ENCODE measurements at regions not wholly inside any gene's neighbourhood (a gene's known extent, or its start where the extent isn't known, plus 50 kb on each side); places are given as distances from the start of the nearest gene placed in this dataset.

DNA sequence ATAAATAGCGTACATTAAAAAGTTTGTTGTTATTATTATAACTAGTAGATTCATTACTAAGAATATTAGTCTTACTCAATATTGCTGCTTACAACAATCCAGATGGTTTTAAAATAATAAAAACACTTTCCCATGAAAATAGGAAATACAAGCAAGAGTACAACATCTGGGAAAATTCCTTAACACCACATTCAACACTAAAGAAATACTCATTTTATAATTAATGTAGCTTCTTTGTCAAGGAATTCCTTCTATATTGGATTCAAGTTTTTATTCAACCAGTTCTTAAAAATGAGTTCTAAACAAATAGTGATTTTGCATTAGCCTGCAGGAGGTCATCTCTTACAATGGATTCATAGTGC is 650.3 kb upstream of the SLC35B3 start:
- no peak overlapping the region for H3K4me3 Mint-ChIP-seq (ENCODE audit: low read depth, unreplicated experiment)
- H3K27ac Mint-ChIP-seq (ENCODE audit: unreplicated experiment): no peak overlapping the region
- TF ChIP-seq, protein P1, sequence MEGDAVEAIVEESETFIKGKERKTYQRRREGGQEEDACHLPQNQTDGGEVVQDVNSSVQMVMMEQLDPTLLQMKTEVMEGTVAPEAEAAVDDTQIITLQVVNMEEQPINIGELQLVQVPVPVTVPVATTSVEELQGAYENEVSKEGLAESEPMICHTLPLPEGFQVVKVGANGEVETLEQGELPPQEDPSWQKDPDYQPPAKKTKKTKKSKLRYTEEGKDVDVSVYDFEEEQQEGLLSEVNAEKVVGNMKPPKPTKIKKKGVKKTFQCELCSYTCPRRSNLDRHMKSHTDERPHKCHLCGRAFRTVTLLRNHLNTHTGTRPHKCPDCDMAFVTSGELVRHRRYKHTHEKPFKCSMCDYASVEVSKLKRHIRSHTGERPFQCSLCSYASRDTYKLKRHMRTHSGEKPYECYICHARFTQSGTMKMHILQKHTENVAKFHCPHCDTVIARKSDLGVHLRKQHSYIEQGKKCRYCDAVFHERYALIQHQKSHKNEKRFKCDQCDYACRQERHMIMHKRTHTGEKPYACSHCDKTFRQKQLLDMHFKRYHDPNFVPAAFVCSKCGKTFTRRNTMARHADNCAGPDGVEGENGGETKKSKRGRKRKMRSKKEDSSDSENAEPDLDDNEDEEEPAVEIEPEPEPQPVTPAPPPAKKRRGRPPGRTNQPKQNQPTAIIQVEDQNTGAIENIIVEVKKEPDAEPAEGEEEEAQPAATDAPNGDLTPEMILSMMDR (IDR thresholded peaks at IDR 0.05; ENCODE audit: unreplicated experiment): no peak
- no peaks in the 10 kb centered on the region for H3K4me1 Mint-ChIP-seq (ENCODE audit: low read depth, unreplicated experiment)
- intact Hi-C loops (cut with micrococcal nuclease; ENCODE audit: unreplicated experiment): no loop called here
- DNase-seq: no peak
- BruUV-seq (replicated peaks): no TSS peak
- H3K36me3 Mint-ChIP-seq (ENCODE audit: insufficient read depth, unreplicated experiment): no peaks in the 10 kb centered on the region
- H3K27me3 Mint-ChIP-seq (ENCODE audit: unreplicated experiment): no peaks in the 10 kb centered on the region
- CTCF ChIA-PET: no interaction called here
- no peaks in the 10 kb centered on the region for H3K9me3 Mint-ChIP-seq (ENCODE audit: low read depth, unreplicated experiment)

GRCh38 chr6:9085054-9085708 is 649.8 kb upstream of the SLC35B3 start:
- BruUV-seq (replicated peaks): no TSS peak
- H3K9me3 Mint-ChIP-seq (ENCODE audit: low read depth, unreplicated experiment): no peaks in the 10 kb centered on the region
- CTCF ChIA-PET: no interaction called here
- H3K36me3 Mint-ChIP-seq (ENCODE audit: insufficient read depth, unreplicated experiment): no peaks in the 10 kb centered on the region
- intact Hi-C loops (cut with micrococcal nuclease; ENCODE audit: unreplicated experiment): no loop called here
- no peak overlapping the region for H3K4me3 Mint-ChIP-seq (ENCODE audit: low read depth, unreplicated experiment)
- no peak overlapping the region for H3K27ac Mint-ChIP-seq (ENCODE audit: unreplicated experiment)
- TF ChIP-seq, protein P1 (IDR thresholded peaks at IDR 0.05; ENCODE audit: unreplicated experiment): no peak
- no peak for DNase-seq
- H3K27me3 Mint-ChIP-seq (ENCODE audit: unreplicated experiment): no peaks in the 10 kb centered on the region
- H3K4me1 Mint-ChIP-seq (ENCODE audit: low read depth, unreplicated experiment): no peaks in the 10 kb centered on the region

GRCh38 chr6:9083108-9083507 is 647.8 kb upstream of the SLC35B3 start:
- TF ChIP-seq, protein P1 (IDR thresholded peaks at IDR 0.05; ENCODE audit: unreplicated experiment): no peak
- Mint-ChIP-seq H3K27ac (ENCODE audit: unreplicated experiment) (no peak overlapping the region), H3K4me3 (ENCODE audit: low read depth, unreplicated experiment) (no peak overlapping the region), H3K9me3 (ENCODE audit: low read depth, unreplicated experiment) (no peaks in the 10 kb centered on the region), H3K4me1 (ENCODE audit: low read depth, unreplicated experiment) (no peaks in the 10 kb centered on the region), H3K27me3 (ENCODE audit: unreplicated experiment) (no peaks in the 10 kb centered on the region), H3K36me3 (ENCODE audit: insufficient read depth, unreplicated experiment) (no peaks in the 10 kb centered on the region)
- BruUV-seq (replicated peaks): no TSS peak
- intact Hi-C loops (cut with micrococcal nuclease; ENCODE audit: unreplicated experiment): no loop called here
- no peak for DNase-seq
- CTCF ChIA-PET: no interaction called here

GRCh38 chr6:9066726-9067125 is 631.4 kb upstream of the SLC35B3 start:
- H3K27ac Mint-ChIP-seq (ENCODE audit: unreplicated experiment): no peak overlapping the region
- TF ChIP-seq, protein P1 (IDR thresholded peaks at IDR 0.05; ENCODE audit: unreplicated experiment): no peak
- H3K4me3 Mint-ChIP-seq (ENCODE audit: low read depth, unreplicated experiment): no peak overlapping the region
- H3K36me3 Mint-ChIP-seq (ENCODE audit: insufficient read depth, unreplicated experiment): no peaks in the 10 kb centered on the region
- intact Hi-C loops (cut with micrococcal nuclease; ENCODE audit: unreplicated experiment): no loop called here
- H3K9me3 Mint-ChIP-seq (ENCODE audit: low read depth, unreplicated experiment): no peaks in the 10 kb centered on the region
- no TSS peak for BruUV-seq (replicated peaks)
- no peaks in the 10 kb centered on the region for H3K4me1 Mint-ChIP-seq (ENCODE audit: low read depth, unreplicated experiment)
- DNase-seq: no peak
- CTCF ChIA-PET: no interaction called here
- H3K27me3 Mint-ChIP-seq (ENCODE audit: unreplicated experiment): no peaks in the 10 kb centered on the region
